Hippocampal formation (tissue), 2 donors: ENCODE measurements at regions not wholly inside any gene's neighbourhood (a gene's known extent, or its start where the extent isn't known, plus 50 kb on each side); places are given as distances from the start of the nearest gene placed in this dataset.
"Not testable (repeated sequence)": the region's sequence is repeated elsewhere in the genome, so short reads cannot be mapped to it uniquely, and the experiment has no call there.

Experiments used
- DNase-seq, 2 donors: peaks; one replicate each; lab custom pipeline; 2025; lab: John Stamatoyannopoulos, UW

- no peak for DNase-seq
Observed at GRCh38 chr6:165793287-165793825, 130.3 kb upstream of the PDE10A start.

DNA sequence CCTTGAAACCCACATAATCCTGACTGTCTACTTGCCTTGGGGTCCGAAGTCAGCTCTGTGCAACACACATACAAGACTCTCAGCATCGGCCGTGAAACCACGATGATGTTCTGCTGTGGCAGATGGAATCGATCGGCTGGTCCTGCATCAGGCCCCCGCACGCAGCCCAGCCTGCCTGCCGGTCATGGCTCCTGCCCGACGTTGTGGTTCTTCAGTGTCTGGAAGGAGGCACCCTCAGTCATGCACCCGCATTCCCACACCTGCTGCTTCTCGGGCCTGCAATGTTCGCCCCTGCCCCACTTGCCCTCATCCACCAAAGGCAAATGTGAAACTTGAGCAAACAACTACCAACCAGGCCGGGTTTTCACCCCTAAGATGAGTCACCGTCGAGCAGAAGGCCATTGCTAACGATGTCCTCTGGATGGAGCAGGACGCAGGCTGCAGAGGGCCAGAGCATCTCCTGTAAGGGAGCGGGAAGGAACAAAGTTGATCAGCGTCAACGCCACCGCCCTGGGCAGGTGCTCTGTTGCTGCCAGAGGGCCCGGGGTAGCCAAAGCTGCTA is 128.9 kb upstream of the PDE10A start:
- no peak for DNase-seq

DNA sequence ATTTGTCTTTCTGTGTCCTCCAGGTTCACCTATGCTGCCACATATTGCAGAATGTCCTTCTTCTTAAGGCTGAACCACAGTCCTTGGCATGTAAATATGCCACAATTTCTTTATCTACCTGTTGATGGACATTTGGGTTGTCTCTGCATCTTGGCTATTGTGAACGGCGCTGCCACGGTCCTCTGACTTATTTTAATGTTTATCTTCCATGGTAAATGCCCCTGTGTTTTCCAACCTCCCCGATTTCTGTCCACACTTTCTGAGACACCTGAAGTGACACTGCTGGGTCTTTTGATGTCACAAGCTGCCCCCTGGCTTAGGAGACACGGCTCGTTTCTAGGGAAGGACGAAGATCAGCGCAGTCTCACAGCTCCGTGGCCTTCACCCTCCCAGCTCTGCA is 128.3 kb upstream of the PDE10A start:
- no peak for DNase-seq

GRCh38 chr6:165782812-165783211 is 119.8 kb upstream of the PDE10A start:
- DNase-seq, result no peak

- DNase-seq, result no peak
Observed at GRCh38 chr6:165782134-165782533, 119.1 kb upstream of the PDE10A start.

DNA sequence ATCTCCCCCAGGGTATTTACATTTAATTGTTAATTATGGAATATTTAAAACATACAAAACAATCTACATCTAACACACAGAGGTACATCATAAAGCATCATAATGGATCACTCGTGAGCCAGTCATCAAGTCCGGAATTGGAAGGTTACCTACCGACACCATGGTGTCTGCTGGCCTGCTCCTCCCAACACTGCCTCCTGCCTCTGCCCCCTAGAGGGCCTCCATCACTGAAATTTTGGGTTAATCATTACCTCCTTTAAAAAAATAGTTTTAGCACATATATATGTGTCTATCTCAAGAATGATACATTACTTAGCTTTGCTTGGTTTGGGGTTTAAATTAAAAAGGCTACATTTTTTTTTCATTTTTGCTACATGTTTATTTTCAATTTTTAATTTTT is 114.6 kb upstream of the PDE10A start:
- no peak for DNase-seq

DNA sequence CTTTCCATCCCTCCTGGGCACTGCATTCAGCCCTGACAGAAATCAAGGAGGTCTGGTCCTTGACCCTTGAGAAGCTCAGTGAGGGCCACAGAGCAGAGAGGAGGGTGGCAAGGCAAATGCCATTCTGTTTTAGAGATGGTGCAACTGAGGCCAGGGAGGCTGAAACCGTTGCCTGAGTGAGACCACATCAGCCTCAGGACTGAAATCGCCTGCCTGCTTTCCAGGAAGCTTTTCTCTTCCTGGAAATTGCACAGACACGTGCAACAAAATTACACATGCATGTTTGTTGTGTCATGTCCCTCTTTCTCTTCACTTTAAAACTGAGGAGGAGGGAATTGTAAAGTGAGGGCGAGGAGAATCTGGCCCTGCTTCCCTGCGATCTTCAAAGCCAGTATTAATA is 113.7 kb upstream of the PDE10A start:
- DNase-seq, result no peak

DNA sequence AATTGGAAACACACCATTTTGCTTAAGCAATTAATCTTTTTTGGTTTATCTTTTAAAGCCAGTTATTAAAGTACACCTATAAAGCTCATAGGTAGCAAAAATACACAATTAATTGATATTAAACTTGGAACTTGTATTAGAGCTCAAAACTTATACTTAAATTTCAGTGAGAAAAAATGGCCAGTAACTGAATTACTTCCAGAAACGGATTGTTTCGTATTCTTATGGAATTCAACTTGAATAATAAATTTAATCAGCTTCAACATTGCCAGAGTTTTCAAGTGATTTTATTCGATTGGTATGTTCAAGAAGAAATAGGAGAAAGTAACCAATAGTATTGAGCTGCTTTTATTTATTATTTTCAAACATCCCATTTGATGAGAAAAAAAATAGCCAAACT is 112.7 kb upstream of the PDE10A start:
- DNase-seq, result no peak

DNA sequence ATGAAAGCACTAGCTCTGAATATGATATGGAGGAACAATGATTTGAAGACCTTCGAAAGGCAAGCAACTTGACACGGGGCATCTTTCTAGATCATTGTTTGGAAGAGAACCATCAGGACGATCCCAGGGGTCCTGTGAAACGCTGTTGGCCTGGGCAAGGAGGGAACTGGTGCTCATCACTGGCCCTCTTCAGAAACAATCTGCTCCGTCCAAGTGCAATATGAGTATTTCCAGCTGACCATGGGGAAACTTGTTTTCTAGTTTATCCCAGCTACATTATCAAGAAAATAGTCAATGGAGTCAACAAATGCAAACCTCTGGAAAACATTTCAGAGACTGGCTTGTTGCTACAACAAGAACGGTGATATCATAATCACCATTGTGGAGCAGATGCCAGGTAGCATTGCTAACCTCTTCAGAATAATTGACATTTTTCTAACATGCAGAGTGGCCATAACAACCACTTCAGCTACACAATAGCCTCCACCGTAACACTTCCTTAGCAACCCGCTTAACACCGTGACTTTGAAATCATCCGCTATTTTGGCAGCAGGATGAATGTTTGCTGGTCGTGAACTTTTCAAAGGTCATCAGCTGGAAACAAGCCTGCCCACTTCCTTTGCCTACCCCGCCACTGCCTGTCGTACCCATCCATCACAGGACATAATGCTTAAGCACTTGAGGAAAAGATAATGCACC is 112.0 kb upstream of the PDE10A start:
- DNase-seq, result no peak

GRCh38 chr6:165770397-165771082 is 107.5 kb upstream of the PDE10A start:
- no peak for DNase-seq

DNA sequence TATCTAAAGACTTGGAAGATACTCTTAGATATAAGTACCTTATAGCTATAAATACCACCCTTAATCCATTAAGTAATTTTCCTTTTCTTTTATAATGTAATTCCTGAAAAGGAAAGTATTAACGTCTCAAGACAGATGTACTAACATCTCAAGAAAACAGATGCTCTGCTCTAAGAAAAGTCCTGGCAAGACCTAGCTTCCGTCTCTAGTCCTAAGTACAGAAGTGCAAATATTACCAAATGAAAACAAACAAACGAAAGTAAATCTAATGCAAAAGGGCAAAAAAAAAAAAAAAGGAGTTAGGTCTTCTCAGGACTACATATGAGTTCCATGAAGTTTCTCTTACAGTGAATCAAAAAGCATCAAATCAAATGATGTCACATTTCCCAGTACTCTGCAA is 106.8 kb upstream of the PDE10A start:
- DNase-seq, result no peak

DNA sequence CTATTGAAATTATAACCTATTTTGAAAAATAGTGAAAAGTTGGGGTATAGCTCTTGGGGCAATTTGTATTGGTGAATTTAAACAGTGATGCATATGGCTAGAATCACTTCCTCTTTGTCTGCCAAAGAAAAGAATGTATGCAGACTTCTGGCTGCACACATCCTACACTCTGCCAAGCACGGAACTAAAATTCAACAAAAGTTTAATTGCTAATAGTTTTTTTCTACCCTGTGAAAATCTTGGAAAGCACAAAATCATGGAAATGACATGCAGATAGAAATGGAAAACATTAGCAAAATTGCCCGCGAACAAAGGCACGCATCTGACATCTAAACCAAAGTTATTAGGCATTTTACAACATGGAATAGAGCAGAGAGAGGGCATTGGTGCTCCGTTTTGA is 106.4 kb upstream of the PDE10A start:
- DNase-seq, result no peak

DNA sequence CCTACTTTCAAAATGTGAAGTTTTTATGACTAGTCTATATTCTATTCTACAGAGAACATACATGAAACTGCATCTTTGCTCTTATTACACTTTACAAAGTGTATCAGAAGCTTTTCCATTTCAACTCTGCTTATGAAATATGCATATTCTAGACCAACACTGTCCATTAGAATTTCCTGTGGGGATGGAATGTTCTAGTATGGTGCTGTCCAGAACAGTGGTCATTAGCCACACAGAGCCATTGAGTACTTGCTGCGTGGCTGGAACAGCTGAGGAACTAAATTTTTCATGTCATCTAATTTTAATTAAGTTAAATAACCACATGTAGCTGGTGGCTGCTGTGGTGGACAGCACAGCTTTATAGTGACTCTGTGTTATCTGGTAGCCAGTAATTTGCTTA is 105.9 kb upstream of the PDE10A start:
- no peak for DNase-seq

DNA sequence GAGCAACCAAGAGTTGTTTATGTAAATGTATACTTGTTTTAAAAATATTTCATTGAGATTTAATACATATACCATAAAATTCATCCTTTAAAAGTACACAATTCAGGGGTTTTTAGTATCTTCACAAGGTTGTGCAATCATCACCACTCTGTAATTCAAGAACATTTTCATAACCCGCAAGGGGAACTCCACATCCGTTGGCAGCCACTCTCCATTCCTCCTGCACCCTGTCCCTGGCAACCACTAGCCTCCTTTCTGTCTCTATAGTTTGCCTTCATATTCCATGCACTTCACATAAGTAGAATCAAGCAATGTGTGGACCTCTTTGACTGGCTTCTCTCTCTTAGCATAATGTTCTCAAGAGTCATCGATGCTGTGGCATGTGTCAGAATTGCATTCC is 104.2 kb upstream of the PDE10A start:
- DNase-seq, result no peak

GRCh38 chr6:165766457-165766856 is 103.4 kb upstream of the PDE10A start:
- DNase-seq, result no peak

DNA sequence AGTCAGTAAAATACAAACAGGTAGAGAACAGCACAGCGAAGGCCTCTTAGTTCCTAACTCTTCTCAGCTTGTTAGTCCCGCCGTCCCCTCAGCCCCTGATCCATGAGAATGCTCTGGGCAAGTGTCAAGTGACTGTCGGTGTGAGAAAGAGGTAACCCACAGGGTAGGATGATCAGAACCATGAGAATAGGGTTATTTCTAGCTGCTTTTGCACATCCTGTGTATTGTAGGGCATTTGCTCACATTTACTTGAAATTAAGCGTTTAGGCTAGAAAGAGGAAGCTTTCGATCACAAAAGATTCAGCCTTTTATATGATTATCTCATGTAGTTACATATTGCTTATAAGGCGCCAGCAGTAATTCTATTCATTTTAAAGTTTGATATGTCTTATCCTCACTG is 103.0 kb upstream of the PDE10A start:
- no peak for DNase-seq

GRCh38 chr6:165765256-165765655 is 102.2 kb upstream of the PDE10A start:
- not testable (repeated sequence) for DNase-seq

DNA sequence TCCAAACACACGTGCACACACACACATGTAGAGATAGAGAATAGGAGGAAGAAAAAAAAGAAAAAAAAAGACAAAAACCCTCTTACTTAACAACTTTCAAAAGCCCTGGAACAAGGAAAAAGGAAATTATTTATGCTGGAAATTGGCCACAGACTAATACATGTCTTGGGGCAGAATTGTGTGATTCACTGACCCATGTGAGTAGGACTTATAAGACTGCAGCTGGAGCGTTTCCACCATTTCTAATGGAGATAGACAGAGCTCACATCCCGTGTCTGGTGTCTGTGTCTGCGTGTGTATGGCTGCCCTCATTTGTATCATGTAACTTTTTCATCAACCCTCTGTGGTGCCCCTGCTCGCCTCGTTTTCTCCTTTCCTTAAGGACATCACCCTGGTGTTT is 99.8 kb upstream of the PDE10A start:
- no peak for DNase-seq

GRCh38 chr6:165762125-165762524 is 99.1 kb upstream of the PDE10A start:
- DNase-seq, result no peak

DNA sequence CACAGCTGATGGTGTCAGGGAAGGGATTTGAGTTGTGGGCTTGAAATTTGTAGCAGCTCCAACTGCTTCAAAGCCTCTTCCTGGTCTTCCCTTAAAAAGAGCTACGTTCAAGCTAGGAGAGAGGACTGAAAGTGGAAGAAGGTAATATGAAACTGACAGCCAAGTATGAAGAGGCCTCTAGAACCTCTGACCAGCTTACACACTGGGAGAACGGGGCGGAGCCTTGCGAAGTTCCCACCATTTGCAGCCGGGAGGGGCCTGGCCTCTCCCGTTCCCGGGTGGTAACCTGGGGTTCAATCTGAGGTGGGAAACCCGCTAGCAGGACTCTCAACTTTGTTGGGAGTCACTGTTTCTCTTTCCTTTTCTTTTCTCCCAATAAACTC is 97.8 kb upstream of the PDE10A start:
- no peak for DNase-seq

DNA sequence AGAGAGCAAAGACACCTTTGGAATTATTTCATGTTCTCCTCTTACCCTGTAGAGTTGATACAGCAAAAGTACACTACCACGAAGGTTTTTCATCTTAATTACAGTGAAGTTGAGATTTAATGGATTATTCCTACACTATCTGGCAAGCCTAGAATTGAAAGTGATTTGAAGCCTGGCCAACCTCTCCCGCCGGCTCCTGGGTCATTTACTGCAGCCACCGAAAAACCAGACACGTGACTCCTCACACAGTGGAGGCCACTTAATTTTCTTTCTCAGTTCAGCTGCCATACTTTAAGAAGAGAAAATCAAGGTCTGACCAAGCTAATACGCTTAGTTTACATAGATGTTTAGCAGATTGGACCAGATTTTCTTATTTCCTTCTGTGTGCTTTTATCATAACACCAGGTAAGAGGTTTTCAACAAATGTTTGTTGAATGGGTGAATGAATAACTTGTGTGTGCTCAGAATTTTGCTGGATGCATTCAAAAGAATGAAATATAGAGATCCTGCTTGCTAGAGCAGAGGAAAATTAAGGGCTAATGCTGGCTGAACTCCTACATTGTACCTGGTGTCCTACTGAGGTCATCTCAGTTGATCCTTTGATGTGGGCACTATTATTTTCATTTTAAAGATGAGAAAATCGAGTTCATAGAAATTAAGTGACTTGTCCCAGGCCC is 97.2 kb upstream of the PDE10A start:
- DNase-seq, result no peak

DNA sequence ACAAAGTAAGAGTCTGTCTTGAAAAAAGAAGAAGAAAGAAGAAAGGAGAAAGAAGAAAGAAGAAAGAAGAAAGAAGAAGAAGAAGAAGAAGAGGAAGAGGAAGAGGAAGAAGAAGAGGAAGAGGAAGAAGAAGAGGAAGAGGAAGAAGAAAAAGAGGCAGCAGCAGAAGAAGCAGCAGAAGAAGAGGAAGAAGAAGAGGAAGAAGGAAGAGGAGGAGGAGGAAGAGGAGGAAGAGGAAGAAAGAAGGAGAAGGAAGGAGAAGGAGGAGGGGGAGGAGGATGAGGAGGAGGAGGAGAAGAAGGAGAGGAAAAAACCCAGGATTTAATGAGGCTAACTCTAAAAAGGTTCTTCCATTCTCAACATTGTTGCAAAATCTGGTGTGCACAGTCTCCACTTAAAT is 95.4 kb upstream of the PDE10A start:
- no peak for DNase-seq

DNA sequence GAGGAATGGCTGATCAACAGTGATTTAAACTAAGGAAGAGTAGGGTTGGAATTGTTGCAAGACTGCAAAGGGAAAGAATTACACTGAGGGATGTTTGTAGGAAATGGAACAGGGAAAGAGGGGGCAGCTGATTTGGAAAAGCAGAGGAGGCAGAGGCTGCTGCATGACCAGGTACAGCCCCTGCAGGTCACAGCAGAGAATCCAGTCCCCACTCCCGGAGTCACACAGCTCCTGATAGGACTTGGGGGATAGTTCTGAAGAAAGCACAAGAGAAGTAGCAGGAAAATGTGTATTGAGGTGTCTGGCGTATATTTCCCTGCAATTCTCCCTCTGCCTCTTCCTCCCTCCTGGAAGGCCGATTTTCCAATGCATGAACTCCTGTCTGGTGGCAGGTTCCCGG is 92.5 kb upstream of the PDE10A start:
- no peak for DNase-seq
